Sciatic nerve (tissue), 2 donors: ENCODE measurements at regions not wholly inside any gene's neighbourhood (a gene's known extent, or its start where the extent isn't known, plus 50 kb on each side); places are given as distances from the start of the nearest gene placed in this dataset.

Experiments
- ATAC-seq: fragments of 200-7000 bp; cut with Tn5 transposase; one replicate; pipeline ENCODE4 v1.9.1; 2020; ENCODE audit warnings: mild to moderate bottlenecking, moderate library complexity
- DNase-seq: peaks from one replicate; pipeline ENCODE4 v3.0.0-alpha.2; 2020; ENCODE audit warnings: low spot score
- intact Hi-C: fragments of 100-400 bp; cut with DNase I; formaldehyde crosslinking; loops from one replicate; pipeline ENCODE4 v1.14.2; 2022
- donor health status: DM: no; HTN: no; CAD: no.
- donor health status: DM: no; HTN: no; CAD: no.

DNA sequence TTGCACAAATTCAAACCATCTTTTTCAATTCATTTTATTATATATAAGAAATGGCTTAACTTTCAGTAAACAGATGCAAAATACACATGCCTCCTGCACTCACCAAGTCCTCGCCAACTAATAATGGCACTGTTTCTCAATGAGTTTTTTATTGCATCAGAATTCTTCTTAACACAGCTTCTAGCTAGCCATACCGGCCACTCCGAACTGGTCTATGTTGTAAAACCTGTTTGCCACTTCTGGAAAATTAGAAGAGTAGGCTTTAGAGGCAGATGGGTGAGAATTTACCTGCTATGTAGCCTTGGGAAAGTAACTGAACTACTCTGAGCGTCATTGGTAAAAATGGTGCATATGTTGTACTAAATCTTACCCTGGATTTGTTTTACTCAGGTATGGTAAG is 100.6 kb upstream of the LHCGR start:
- ATAC-seq (no peak), DNase-seq (no peak)
- intact Hi-C loops = no loop called here

DNA sequence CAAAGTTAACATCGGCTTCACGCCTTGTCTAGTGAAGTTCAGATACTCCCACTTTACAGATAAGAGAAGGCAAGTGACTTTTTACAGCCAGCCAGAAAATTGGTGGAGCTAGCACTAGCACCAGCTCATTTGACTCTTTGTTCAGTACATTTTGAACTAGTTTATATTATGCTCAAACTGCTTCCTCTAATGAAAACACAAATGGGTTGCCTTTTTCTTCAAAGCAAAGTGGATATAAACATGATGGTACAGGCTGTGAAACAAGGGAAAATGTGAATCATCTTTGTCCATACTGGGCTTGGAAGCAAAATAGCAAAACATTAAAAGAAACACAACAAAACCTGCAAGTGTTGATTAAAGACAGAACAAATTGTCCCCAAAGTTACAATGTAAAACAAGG is 99.6 kb upstream of the LHCGR start:
- ATAC-seq (no peak), DNase-seq (no peak)
- intact Hi-C loops = no loop called here

DNA sequence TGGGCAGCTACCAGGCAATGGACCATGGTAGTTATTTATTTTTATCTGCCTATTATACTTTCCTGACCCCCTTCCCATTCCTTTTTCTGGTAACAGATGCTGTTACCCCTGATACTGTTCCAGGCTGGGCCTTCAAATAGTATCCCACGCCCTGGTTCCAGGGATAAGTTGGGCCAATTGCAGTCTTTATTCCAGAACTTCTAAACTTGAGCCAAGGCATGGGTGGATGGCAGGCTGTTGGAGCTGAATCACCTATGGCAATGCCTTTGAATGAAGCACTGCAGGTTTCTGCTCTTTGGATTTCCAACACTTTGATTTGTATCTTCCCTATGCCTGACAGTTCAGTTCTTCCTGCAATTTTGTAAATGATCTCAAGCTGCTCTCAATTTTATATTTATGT is 99.2 kb upstream of the LHCGR start:
- no peak for DNase-seq
- intact Hi-C loops = no loop called here
- ATAC-seq = no peak

DNA sequence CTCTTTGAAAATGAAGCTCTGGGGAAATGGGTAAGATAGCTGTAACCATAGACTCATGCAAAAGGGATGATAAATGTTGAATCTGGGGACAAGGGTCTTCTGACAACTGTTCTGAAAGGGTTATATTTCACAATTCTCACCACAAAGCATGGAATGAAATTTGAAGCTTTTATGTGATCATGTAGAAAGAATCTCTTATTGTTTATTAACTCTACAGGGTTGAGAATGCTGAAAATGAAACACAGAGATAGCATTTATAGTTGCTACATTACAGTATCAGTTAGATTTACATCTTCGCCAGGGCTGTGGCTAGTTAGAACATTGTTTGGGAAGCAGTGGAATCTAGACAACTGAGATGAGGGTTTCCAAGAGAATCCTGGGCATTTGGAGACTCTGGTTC is 97.4 kb upstream of the LHCGR start:
- ATAC-seq (no peak), DNase-seq (no peak)
- intact Hi-C loops = no loop called here

DNA sequence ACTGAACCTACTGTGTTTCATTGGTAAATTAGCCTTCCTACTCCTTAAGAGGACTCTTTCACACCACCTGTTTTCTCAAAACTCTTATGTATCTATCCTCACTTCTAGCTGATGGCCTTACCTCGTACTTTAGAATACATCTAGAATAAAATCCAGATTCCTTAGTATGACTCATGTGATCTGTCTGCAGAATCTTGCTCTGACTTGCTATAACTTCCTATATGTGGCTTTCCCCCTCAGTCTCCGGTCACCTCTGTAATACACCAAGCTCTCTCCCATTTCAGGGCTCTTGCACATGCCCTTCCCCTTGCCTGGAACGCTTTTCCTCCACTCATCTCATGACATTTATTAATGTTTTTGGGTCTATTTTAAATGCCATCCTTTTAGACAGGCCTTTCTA is 95.6 kb upstream of the LHCGR start:
- intact Hi-C loops = no loop called here
- ATAC-seq (no peak), DNase-seq (no peak)

DNA sequence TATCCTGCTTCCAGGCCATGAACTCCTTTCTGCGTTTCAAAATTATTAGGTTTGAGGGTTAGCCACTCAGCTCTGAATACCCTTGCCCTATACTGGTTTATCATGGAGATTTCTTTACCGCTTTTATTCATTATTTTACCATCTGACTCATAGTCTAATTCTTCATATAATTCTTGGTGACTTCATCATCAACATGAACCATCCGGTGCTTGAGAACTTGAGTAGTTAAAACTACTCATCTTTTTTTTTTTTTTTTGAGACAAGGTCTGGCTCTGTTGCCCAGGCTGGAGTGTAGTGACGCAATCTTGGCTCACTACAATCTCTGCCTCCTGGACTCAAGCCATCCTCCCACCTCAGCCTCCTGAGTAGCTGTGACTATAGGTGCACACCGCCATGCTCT is 94.2 kb upstream of the LHCGR start:
- DNase-seq (no peak), ATAC-seq (no peak)
- intact Hi-C loops = no loop called here

DNA sequence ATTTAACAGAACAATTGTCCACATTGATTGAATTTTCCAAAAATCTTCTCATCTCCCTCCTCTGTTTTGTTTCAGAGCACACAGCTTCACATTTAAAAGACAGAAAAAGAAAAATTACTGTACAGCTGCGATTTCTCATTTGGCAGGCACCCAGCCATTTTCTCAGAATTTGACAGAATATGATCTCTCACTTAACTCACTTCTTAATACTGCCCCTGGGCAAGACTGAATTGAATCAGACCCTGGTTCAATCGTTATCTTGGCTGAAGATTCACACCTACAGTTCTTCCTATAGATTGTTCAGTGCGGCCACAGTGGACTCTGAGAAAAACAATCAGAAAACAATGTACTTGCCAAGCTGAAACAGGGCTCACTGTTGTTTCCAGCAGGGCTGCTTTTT is 90.2 kb upstream of the LHCGR start:
- ATAC-seq = no peak
- intact Hi-C loops = no loop called here
- DNase-seq = no peak

DNA sequence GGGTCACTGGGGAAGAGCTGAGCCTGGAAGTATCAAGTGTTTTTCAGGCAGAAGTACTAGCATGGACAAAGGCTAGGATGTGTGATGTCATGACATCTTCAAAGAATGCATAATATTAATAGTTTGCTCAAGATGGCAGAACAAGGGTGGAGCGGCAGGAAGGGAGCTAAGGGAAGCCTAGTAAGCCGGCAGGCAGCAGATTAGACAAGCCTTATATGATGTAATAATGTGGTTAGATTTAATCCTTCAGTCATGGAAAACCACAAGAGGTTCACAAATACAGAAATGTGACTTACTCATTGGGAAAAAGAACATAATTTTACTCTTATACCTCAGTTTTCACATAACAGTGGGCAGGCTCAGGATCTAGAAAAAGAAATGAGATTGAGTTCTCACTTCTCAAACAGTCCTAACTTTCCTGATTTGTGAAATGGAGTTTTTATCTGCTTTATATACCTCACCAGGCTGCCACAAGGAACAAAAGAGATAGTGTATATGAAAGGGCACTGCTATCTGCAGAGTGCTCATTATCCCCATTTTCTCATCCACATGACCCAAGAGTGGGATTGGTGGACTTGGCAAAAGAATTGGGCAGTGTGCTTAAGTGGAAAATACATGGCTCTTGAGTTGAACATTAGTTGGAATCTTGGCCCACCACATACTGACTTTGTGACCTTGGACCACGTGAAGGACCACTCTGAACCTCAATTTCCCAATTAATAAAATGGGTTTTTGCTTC is 89.1 kb upstream of the LHCGR start:
- intact Hi-C loops = no loop called here
- no peak for ATAC-seq
- no peak for DNase-seq

DNA sequence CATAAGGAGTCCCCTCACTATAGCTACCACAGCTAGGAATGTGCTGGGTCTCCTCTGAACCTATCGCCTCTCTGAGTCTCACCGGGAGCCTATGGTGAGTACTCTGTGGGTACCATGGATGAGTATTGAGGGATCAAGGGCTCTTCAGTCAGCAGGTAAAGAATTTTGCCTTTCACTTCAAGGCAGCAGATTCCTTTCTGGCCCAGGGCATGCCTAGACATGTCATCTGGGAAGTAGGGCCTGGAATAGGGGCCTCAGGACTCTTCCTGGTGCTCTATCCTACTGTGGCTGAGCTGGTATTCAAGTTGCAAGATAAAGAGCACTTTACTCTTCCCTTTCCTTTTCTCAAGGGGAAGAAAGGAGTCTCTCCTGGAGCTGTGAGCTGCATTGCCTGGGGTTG is 85.6 kb upstream of the LHCGR start:
- DNase-seq (no peak), ATAC-seq (no peak)
- intact Hi-C loops = no loop called here

DNA sequence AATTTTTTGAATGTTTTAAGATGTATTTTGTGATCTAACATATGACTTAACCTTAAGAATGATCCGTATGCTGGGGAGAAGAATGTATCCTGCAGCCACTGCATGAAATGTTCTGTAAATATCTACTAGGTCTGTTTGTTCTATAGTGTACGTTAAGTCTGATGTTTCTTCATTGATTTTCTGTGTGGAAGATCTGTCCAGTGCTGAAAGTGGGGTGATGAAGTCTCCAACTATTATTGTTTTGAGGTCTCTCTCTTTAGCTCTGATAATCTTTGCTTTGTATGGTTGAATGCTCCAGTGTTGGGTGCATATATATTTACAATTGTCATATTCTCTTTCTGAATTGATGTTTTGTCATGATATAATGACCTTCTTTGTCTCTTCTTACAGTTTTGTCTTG is 82.5 kb upstream of the LHCGR start:
- ATAC-seq = no peak
- intact Hi-C loops = no loop called here

DNA sequence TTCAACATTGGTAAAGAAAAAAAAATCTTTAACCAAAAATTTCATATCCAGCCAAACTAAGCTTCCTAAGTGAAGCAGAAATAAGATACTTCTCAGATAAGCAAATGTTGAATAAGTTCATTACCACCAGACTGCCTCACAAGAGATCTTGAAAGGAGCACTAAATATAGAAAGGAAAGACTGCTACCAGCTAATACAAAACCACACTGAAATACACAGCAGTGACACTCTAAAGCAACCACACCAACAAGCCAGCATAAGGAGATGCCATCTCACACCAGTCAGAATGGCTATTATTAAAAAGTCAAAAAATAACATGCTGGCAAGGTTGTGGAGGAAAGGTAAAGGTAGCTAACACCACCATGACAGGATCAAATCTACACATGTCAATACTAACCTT is 74.0 kb upstream of the LHCGR start:
- intact Hi-C loops = no loop called here
- ATAC-seq (no peak), DNase-seq (no peak)

More for the DNA sequence above, 82.5 kb upstream of the LHCGR start:
- no peak for DNase-seq

DNA sequence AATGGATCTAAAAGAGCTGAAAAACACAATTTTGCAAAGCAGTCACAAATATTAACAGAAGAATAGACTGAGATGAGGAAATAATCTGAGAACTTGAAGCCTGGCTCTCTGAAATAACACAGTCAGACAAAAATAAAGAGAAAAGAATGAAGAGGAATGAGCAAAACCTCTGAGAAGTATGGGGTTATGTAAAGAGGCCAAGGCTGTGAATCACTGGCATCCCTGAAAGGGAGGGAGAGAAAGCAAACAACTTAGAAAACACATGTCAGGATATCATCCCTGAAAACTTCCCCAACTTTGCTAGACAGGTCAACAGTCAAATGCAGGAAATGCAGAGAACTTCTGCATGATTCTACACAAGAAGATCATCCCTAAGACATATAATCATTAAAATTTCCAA is 73.5 kb upstream of the LHCGR start:
- DNase-seq (no peak), ATAC-seq (no peak)
- intact Hi-C loops = no loop called here

DNA sequence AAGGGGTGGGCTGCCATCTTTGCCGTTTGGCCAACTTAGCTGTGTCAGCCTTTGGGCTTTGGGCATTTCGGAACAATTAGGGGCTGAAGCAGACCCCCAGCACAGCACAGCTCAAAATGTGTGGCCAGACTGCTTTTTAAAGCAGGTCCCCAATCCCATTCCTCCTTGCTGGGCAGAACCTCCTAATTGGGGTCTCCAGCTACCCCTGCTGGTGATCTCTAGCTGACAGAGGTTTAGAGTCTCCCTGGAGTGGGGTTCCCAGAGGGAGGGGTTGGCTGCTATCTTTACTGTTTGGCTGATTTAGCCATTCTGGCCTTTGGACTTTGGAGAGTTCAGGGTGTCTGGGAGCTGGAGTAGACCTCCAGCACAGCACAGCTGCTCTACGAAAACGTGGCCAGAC is 71.5 kb upstream of the LHCGR start:
- ATAC-seq = no peak
- no peak for DNase-seq
- intact Hi-C loops = no loop called here

DNA sequence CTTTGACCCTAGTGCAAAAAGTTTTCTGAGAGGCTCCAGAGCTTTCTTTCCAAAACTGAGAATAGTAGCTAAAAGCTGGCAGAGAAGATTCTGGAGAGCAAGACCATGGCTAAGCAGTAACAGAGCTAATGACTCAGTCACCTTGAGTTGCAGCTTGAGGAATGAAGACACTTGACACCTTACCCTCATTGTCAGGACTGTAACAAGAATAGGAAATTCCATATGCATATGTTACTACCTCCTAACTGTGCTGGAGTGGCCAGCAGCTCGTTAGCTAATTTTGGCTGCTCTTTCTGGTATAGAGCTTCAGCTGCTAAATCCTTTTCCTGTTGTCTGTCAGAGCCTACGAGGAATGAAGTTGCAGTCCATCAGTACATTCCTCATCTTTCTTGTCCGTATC is 68.6 kb upstream of the LHCGR start:
- intact Hi-C loops = no loop called here
- DNase-seq = no peak
- no peak for ATAC-seq

DNA sequence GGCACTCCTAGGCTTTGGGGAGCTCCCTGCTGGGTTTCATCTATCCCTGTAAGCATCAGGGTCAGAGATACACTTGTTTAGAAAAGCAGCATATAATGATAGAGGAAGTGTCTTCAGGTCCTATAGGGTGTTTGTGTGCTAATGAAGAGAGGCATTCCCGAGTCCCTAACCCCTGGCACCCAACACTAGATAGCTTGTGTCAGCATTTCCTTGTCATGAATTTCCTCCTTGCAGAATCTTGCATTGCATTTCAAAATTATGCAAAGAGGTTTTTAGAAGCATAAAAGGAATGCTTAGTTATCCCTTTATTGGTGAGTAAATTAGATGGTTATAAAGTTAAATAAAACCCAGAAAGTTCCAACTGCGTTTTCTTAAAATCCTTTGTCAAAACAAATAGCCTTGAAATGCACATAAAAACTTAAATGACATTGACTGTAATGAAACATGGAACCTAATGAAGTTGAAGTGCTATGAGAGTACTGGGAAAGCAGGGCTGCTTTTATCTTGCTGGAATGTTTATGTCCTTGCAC is 63.7 kb upstream of the LHCGR start:
- no peak for ATAC-seq
- intact Hi-C loops = no loop called here

DNA sequence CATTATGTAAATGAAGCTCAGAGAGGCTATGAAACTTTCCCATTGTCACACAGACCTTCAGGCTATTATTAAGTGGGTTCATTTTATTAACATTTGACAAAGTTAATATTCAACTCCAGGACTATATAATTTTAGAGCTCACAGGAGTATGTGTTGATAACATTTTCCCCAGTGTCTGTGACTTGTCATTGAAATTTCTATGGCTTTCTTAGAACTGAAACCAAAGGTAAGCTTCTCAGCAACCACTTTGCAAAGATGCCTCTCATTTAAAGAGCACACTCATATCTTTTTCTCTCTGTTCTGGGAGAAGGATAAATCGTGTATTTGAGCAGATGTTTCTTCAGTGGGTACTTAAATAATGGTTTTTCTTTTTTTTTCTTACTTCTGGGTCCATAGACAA is 61.8 kb upstream of the LHCGR start:
- intact Hi-C loops = no loop called here
- DNase-seq (no peak), ATAC-seq (no peak)

More for the DNA sequence above, 63.7 kb upstream of the LHCGR start:
- no peak for DNase-seq

DNA sequence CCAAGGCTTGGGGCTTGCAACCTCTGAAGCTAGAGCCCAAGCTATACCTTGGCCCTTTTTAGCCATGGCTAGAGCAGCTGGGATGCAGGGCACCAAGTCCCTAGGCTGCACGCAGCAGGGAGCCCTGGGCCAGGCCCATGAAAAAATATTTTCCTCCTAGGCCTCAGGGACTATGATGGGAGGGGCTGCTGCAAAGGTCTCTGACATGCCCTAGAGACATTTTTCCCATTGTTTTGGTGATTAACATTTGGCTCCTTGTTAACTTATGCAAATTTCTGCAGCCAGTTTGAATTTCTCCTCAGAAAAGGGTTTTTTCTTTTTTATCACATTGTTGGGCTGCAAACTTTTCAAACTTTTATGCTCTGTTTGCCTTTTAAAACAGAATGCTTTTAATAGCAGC is 56.9 kb upstream of the LHCGR start:
- intact Hi-C loops = no loop called here
- ATAC-seq (no peak), DNase-seq (no peak)

DNA sequence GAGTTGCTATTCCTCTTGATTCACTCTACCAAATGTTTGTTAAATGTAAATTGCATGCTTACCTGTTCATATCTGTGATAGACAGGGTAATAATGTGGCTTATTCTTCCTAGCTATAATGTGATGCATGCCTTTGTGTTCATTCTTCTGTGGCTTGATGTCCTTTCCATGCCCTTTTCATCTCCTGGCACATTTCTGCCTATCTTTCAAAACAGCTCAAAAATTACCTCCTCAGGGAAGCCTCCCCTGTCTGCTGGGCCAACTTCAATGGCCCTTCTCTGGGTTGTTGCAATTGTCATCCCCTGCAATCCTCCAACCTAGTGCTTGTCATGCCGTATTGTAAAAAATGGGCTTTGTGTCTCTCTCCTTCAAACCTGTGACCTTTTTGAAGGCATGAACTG is 52.8 kb upstream of the LHCGR start:
- DNase-seq (no peak), ATAC-seq (no peak)
- intact Hi-C loops = no loop called here
